ENCODE measurements at regions not wholly inside any gene's neighbourhood (a gene's known extent, or its start where the extent isn't known, plus 50 kb on each side); places are given as distances from the start of the nearest gene placed in this dataset.

DNA sequence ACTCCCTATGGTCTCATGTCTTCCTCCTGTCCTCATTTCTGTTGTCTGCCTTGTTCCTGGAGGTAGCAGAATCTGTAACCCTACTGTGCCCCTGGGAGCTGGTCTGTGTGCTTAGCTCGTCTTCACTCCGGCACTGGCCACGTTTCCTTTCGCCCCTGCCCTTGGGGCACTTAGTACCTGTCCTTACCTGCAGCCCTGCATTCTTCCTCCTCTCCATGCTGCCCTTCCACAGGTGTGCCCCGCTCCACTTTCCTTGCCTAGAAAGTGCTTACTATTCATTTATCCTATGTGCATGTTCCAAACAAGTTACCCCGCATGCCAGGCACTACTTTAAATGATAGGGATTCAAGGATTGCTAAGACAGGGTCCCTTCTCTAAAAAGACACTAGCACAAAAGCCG is 199.9 kb upstream of the ZMIZ1 start:
- ATAC-seq (ENCODE audit: insufficient number of reproducible peaks, low FRiP score, low read depth) (no peak), DNase-seq (ENCODE audit: low spot score) (no peak)
- Histone ChIP-seq H3K27me3 (replicated peaks; ENCODE audit: insufficient read depth) (no peaks in the 10 kb centered on the region), H3K4me1 (ENCODE audit: control insufficient read depth in 1 of 2, low read depth in 2 of 2) (peaks cover 0 to 26% of the 10 kb centered on the region in 2 donors), H3K36me3 (no peaks in the 10 kb centered on the region), H3K4me3 (no peak overlapping the region), H3K27ac (no peak overlapping the region), H3K9me3 (no peaks in the 10 kb centered on the region)
- TF ChIP-seq, protein P1, sequence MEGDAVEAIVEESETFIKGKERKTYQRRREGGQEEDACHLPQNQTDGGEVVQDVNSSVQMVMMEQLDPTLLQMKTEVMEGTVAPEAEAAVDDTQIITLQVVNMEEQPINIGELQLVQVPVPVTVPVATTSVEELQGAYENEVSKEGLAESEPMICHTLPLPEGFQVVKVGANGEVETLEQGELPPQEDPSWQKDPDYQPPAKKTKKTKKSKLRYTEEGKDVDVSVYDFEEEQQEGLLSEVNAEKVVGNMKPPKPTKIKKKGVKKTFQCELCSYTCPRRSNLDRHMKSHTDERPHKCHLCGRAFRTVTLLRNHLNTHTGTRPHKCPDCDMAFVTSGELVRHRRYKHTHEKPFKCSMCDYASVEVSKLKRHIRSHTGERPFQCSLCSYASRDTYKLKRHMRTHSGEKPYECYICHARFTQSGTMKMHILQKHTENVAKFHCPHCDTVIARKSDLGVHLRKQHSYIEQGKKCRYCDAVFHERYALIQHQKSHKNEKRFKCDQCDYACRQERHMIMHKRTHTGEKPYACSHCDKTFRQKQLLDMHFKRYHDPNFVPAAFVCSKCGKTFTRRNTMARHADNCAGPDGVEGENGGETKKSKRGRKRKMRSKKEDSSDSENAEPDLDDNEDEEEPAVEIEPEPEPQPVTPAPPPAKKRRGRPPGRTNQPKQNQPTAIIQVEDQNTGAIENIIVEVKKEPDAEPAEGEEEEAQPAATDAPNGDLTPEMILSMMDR (IDR thresholded peaks at IDR 0.05), result no peak

DNA sequence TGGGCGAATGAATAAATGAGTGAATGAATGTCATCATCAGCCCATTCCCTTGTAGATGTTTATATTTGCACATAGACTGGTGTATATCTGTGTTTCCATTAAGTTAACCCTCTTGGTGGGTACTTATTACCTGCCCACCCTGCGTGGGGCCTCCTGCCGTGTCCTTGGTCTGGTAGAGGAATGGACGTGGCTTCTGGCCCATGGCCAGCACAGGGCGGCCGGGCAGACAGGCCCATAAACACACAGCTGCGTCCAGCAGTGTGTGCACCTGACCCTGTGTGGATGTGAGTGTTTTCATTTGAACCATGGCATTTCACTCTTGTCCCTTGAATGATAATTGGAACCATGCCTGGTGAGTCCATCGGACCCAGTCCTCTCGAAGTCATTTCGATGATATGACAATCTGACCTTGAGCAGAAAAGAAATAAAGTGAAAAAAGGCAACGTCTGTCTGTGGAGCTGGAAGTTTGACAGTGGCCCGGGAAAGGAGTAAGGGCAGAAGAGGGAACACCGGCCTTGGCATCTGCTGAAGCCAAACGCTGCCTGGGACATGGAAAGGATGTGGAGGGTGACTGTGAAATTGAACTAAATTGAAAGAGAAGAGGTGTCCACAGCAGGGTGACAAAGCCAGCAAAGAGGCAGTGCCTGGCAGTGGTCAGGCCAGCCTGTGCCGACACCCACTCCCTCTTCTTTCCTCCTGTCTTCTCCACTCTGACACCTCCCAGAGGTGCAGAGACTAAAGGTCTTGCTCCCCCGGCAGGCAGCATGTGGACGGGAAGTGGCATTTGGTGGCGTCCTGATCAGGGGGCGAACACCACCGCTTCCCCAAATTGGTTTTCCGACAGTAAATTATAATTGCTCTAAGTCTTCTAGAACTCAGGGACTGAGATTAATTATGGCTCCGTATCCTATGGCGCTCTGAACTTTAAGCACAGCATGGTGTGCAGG is 199.0 kb upstream of the ZMIZ1 start:
- DNase-seq (ENCODE audit: low spot score), result no peak
- no peak overlapping the region for H3K27ac ChIP-seq
- TF ChIP-seq, protein P1 (IDR thresholded peaks at IDR 0.05), result no peak

DNA sequence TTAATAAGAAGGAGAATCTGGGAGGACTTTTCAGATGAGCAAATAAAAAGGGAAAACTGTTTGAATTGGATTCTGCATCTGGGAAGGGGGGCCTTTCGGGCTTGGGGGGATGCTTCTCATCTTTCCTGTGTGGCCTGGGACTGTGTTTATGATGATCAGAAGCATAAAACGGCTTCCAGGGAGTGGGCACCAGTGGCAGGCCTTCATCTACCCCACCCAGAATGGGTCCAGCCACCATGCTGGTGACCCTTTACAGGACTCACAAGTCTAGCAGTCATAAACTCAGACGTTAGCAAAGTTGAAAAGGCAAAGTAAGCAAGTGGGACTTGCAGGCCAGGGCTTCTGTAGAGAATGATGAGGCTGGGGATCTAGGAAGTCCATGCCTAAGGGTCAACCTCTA is 198.3 kb upstream of the ZMIZ1 start:
- Histone ChIP-seq H3K9me3 (no peaks in the 10 kb centered on the region), H3K27me3 (replicated peaks; ENCODE audit: insufficient read depth) (no peaks in the 10 kb centered on the region), H3K4me3 (no peak overlapping the region), H3K4me1 (ENCODE audit: control insufficient read depth in 1 of 2, low read depth in 2 of 2) (peaks cover 0 to 20% of the 10 kb centered on the region in 2 donors), H3K36me3 (no peaks in the 10 kb centered on the region), H3K27ac (no peak overlapping the region)
- TF ChIP-seq, protein P1 (IDR thresholded peaks at IDR 0.05), result no peak
- ATAC-seq (ENCODE audit: insufficient number of reproducible peaks, low FRiP score, low read depth) (no peak), DNase-seq (ENCODE audit: low spot score) (no peak)

More for the DNA sequence above, 199.0 kb upstream of the ZMIZ1 start:
- Histone ChIP-seq H3K27me3 (replicated peaks; ENCODE audit: insufficient read depth) (no peaks in the 10 kb centered on the region), H3K4me1 (ENCODE audit: control insufficient read depth in 1 of 2, low read depth in 2 of 2) (peaks cover 0 to 26% of the 10 kb centered on the region in 2 donors), H3K4me3 (no peak overlapping the region), H3K36me3 (no peaks in the 10 kb centered on the region), H3K9me3 (no peaks in the 10 kb centered on the region)
- ATAC-seq (ENCODE audit: insufficient number of reproducible peaks, low FRiP score, low read depth), result no peak

DNA sequence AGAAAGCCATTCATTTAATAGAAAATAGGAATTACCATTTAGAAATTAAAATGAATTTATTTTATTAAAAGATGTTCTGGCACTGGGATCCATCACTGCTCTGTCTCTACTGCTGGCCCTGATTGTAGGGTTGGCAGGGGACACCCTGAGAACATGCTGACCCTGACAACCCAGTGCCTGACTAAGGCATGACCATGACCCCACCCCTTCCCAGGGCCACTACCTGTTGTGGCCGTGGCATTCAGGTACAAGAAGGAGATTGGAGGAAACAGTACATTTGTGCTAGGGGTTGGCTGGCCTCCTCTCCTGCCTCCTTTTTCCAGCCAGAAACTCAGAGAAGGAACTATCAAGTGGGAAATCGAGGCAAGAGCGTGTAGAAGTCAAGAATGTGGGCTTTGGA is 197.0 kb upstream of the ZMIZ1 start:
- ATAC-seq (ENCODE audit: insufficient number of reproducible peaks, low FRiP score, low read depth) (no peak), DNase-seq (ENCODE audit: low spot score) (no peak)
- Histone ChIP-seq H3K27ac (no peak overlapping the region), H3K4me3 (no peak overlapping the region), H3K27me3 (replicated peaks; ENCODE audit: insufficient read depth) (no peaks in the 10 kb centered on the region), H3K9me3 (no peaks in the 10 kb centered on the region), H3K4me1 (ENCODE audit: control insufficient read depth in 1 of 2, low read depth in 2 of 2) (peaks cover 0 to 15% of the 10 kb centered on the region in 2 donors), H3K36me3 (no peaks in the 10 kb centered on the region)
- TF ChIP-seq, protein P1 (IDR thresholded peaks at IDR 0.05), result no peak

DNA sequence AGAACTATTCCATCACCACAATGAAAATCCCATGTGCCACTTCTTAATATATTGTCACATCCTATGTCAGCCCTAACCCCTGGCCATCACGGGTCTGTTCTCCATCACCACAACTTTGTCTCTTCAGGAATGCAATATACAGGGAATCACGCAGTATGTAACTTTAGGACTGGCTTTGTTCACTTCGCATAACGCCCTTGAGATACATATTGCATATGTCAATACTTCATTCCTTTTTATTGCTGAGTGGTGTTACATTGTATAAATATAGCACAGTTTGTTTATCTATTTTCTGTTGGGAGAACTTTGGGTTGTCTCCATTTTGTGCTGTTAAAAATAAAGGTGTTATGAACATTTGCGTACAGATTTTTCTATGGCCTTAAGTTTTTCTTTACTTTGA is 195.4 kb upstream of the ZMIZ1 start:
- Histone ChIP-seq H3K4me3 (no peak overlapping the region), H3K36me3 (no peaks in the 10 kb centered on the region), H3K4me1 (ENCODE audit: control insufficient read depth in 1 of 2, low read depth in 2 of 2) (peaks cover 0 to 5% of the 10 kb centered on the region in 2 donors), H3K27ac (no peak overlapping the region), H3K27me3 (replicated peaks; ENCODE audit: insufficient read depth) (no peaks in the 10 kb centered on the region), H3K9me3 (no peaks in the 10 kb centered on the region)
- TF ChIP-seq, protein P1 (IDR thresholded peaks at IDR 0.05), result no peak
- DNase-seq (ENCODE audit: low spot score), result no peak
- no peak for ATAC-seq (ENCODE audit: insufficient number of reproducible peaks, low FRiP score, low read depth)

Data from thoracic aorta (tissue), 2 donors.